NCI-H2029 (cell line): ENCODE measurements at regions not wholly inside any gene's neighbourhood (a gene's known extent, or its start where the extent isn't known, plus 50 kb on each side); places are given as distances from the start of the nearest gene placed in this dataset.

Experiments
- DNase-seq: peaks from one replicate; lab custom pipeline; 2025; lab: John Stamatoyannopoulos, UW

GRCh38 chr6:144957236-144957937 lies 672.3 kb downstream of the UTRN start:
- DNase-seq: no peak

- DNase-seq: no peak
These were observed 684.0 kb downstream of the UTRN start for GRCh38 chr6:144969154-144969553.

- DNase-seq: no peak
These were observed 684.6 kb downstream of the UTRN start for GRCh38 chr6:144969602-144970272.

GRCh38 chr6:144977250-144977864 lies 692.2 kb downstream of the UTRN start:
- peak; percentile 54 for DNase-seq

GRCh38 chr6:144978208-144978607 lies 693.1 kb downstream of the UTRN start:
- DNase-seq: no peak

GRCh38 chr6:144986271-144986670 lies 701.1 kb downstream of the UTRN start:
- no peak for DNase-seq

GRCh38 chr6:144989319-144990107 lies 704.4 kb downstream of the UTRN start:
- DNase-seq: peak; percentile 2

- peak; percentile 20 for DNase-seq
These were observed 705.6 kb downstream of the UTRN start for GRCh38 chr6:144990784-144991183.

GRCh38 chr6:144993870-144994269 lies 708.7 kb downstream of the UTRN start:
- DNase-seq: no peak

GRCh38 chr6:144997996-144998395 lies 712.9 kb downstream of the UTRN start:
- no peak for DNase-seq

- DNase-seq: no peak
These were observed 714.0 kb downstream of the UTRN start for GRCh38 chr6:144999127-144999526.

GRCh38 chr6:145003145-145003544 lies 718.0 kb downstream of the UTRN start:
- DNase-seq: no peak

GRCh38 chr6:145006914-145007313 lies 721.8 kb downstream of the UTRN start:
- DNase-seq: no peak

GRCh38 chr6:145008715-145009114 lies 723.6 kb downstream of the UTRN start:
- DNase-seq: no peak

- DNase-seq: no peak
These were observed 724.6 kb downstream of the UTRN start for GRCh38 chr6:145009711-145010110.

GRCh38 chr6:145012039-145012662 lies 723.2 kb downstream of the EPM2A start:
- no peak for DNase-seq

GRCh38 chr6:145015739-145016558 lies 719.4 kb downstream of the EPM2A start:
- no peak for DNase-seq

- no peak for DNase-seq
These were observed 718.3 kb downstream of the EPM2A start for GRCh38 chr6:145017051-145017450.

GRCh38 chr6:145017516-145017915 lies 717.8 kb downstream of the EPM2A start:
- no peak for DNase-seq

- no peak for DNase-seq
These were observed 717.3 kb downstream of the EPM2A start for GRCh38 chr6:145018027-145018426.

- DNase-seq: no peak
These were observed 715.2 kb downstream of the EPM2A start for GRCh38 chr6:145020114-145020513.
